Mesendoderm (in vitro differentiated cells): ENCODE measurements at regions not wholly inside any gene's neighbourhood (a gene's known extent, or its start where the extent isn't known, plus 50 kb on each side); places are given as distances from the start of the nearest gene placed in this dataset.

Source experiments
- DNase-seq: peaks from one replicate; pipeline ENCODE4 v3.0.0; 2013
- H2AK5ac ChIP-seq: 2 replicates; pipeline ENCODE4 v1.6.1; 2013; ENCODE audit warnings: low read length, inconsistent platforms
- H2BK120ac ChIP-seq: 2 replicates; pipeline ENCODE4 v1.6.1; 2013; ENCODE audit warnings: low read depth, mild to moderate bottlenecking, low read length, moderate library complexity, mixed read lengths
- H2BK15ac ChIP-seq: replicated peaks from 2 replicates; pipeline ENCODE4 v1.6.1; 2013; ENCODE audit warnings: low read depth, mild to moderate bottlenecking, moderate library complexity
- H2BK5ac ChIP-seq: 2 replicates; pipeline ENCODE4 v1.6.1; 2013; ENCODE audit warnings: low read length, inconsistent platforms
- H3K18ac ChIP-seq: 2 replicates; pipeline ENCODE4 v1.6.1; 2013; ENCODE audit warnings: mild to moderate bottlenecking, low read length, mixed read lengths
- H3K23ac ChIP-seq: one replicate; pipeline ENCODE4 v1.6.1; 2013; ENCODE audit warnings: low read length
- H3K27ac ChIP-seq: 2 replicates; pipeline ENCODE4 v1.5.1; 2013; ENCODE audit warnings: low read depth, mild to moderate bottlenecking, inconsistent platforms, low read length, moderate library complexity
- H3K27me3 ChIP-seq: 2 replicates; pipeline ENCODE4 v1.6.1; 2013; ENCODE audit warnings: low read length, control low read depth, mild to moderate bottlenecking, inconsistent platforms; ENCODE audit not compliant: insufficient read depth, poor library complexity
- H3K36me3 ChIP-seq: 2 replicates; pipeline ENCODE4 v1.6.1; 2013; ENCODE audit warnings: low read length, inconsistent platforms; ENCODE audit not compliant: control insufficient read depth, insufficient read depth
- H3K4ac ChIP-seq: one replicate; pipeline ENCODE4 v1.6.1; 2013; ENCODE audit warnings: low read depth, mild to moderate bottlenecking, low read length, moderate library complexity
- H3K4me1 ChIP-seq: 2 replicates; pipeline ENCODE4 v1.6.1; 2013; ENCODE audit warnings: low read depth, low read length, inconsistent platforms; ENCODE audit not compliant: control insufficient read depth
- H3K4me2 ChIP-seq: 2 replicates; pipeline ENCODE4 v1.6.1; 2013; ENCODE audit warnings: low read length
- H3K4me3 ChIP-seq: 2 replicates; pipeline ENCODE4 v1.5.1; 2013; ENCODE audit warnings: mild to moderate bottlenecking, low read length
- H3K56ac ChIP-seq: one replicate; pipeline ENCODE4 v1.6.1; 2013; ENCODE audit warnings: low read length
- H3K79me1 ChIP-seq: 2 replicates; pipeline ENCODE4 v1.6.1; 2013; ENCODE audit warnings: low read length, inconsistent platforms
- H3K79me2 ChIP-seq: 2 replicates; pipeline ENCODE4 v1.6.1; 2013; ENCODE audit warnings: mild to moderate bottlenecking, low read length; ENCODE audit not compliant: control insufficient read depth, insufficient read depth
- H3K9ac ChIP-seq: 2 replicates; pipeline ENCODE4 v1.6.1; 2013; ENCODE audit warnings: low read length, inconsistent platforms
- H4K5ac ChIP-seq: one replicate; pipeline ENCODE4 v1.6.1; 2013; ENCODE audit warnings: low read length
- H4K8ac ChIP-seq: one replicate; pipeline ENCODE4 v1.6.1; 2013; ENCODE audit warnings: low read depth, mild to moderate bottlenecking, control low read depth, low read length, moderate library complexity
- WGBS: extraction: QIAGEN DNeasy Blood & Tissue Kit; methylation state at CpG from one replicate; pipeline ENCODE4 v1.1.7; 2013; ENCODE audit warnings: low lambda C conversion rate, missing lambda C conversion rate; ENCODE audit not compliant: insufficient coverage; ENCODE audit errors: extremely low coverage; 5-methylcytosine and 5-hydroxymethylcytosine counted together

- Histone ChIP-seq H3K4me2 (no peak overlapping the region), H3K4ac (no peak overlapping the region), H3K56ac (no peak overlapping the region), H2BK15ac (no peak overlapping the region), H4K5ac (no peak overlapping the region), H3K27me3 (no peaks in the 10 kb centered on the region), H2BK120ac (no peak overlapping the region), H3K9ac (no peak overlapping the region), H3K79me2 (no peaks in the 10 kb centered on the region), H2BK5ac (no peak overlapping the region), H3K79me1 (no peaks in the 10 kb centered on the region), H3K36me3 (no peaks in the 10 kb centered on the region), H3K4me3 (no peak overlapping the region), H3K4me1 (no peaks in the 10 kb centered on the region), H2AK5ac (no peak overlapping the region), H3K23ac (no peak overlapping the region), H3K27ac (no peak overlapping the region), H4K8ac (no peak overlapping the region), H3K18ac (no peak overlapping the region)
- no peak for DNase-seq
- WGBS = no CpG with 5 or more reads among the region's 16 CpGs
Observed at GRCh38 chr2:240296476-240297255, 138.8 kb upstream of the GPC1 start.

- no peak overlapping the region for H2BK5ac ChIP-seq
Observed at GRCh38 chr2:240297256-240298116, 138.0 kb upstream of the GPC1 start.

GRCh38 chr2:240298117-240298790 is 137.2 kb upstream of the GPC1 start:
- Histone ChIP-seq H3K56ac (no peak overlapping the region), H2BK120ac (no peak overlapping the region), H3K27ac (no peak overlapping the region), H2AK5ac (no peak overlapping the region), H3K4me2 (no peak overlapping the region), H3K36me3 (no peaks in the 10 kb centered on the region), H3K4me1 (no peaks in the 10 kb centered on the region), H2BK15ac (no peak overlapping the region), H3K79me2 (no peaks in the 10 kb centered on the region), H3K4me3 (no peak overlapping the region), H3K9ac (no peak overlapping the region), H3K79me1 (no peaks in the 10 kb centered on the region), H4K8ac (no peak overlapping the region), H2BK5ac (no peak overlapping the region), H4K5ac (no peak overlapping the region), H3K23ac (no peak overlapping the region), H3K18ac (no peak overlapping the region), H3K27me3 (no peaks in the 10 kb centered on the region), H3K4ac (no peak overlapping the region)
- DNase-seq = no peak
- no CpG with 5 or more reads among the region's 11 CpGs for WGBS

More at GRCh38 chr2:240297256-240298116, 138.0 kb upstream of the GPC1 start:
- H3K4me1 ChIP-seq = no peaks in the 10 kb centered on the region
- H3K4ac ChIP-seq = no peak overlapping the region
- no peak overlapping the region for H2AK5ac ChIP-seq
- H3K4me3 ChIP-seq = no peak overlapping the region
- no peak overlapping the region for H4K8ac ChIP-seq
- no peak overlapping the region for H3K56ac ChIP-seq
- H2BK120ac ChIP-seq = no peak overlapping the region
- no peaks in the 10 kb centered on the region for H3K79me2 ChIP-seq
- no peak overlapping the region for H3K4me2 ChIP-seq
- no peaks in the 10 kb centered on the region for H3K36me3 ChIP-seq
- no peak overlapping the region for H3K23ac ChIP-seq
- no peaks in the 10 kb centered on the region for H3K27me3 ChIP-seq
- H3K9ac ChIP-seq = no peak overlapping the region
- no peak overlapping the region for H3K27ac ChIP-seq
- no peak overlapping the region for H4K5ac ChIP-seq
- no peak overlapping the region for H2BK15ac ChIP-seq
- no peaks in the 10 kb centered on the region for H3K79me1 ChIP-seq
- WGBS = no CpG with 5 or more reads among the region's 16 CpGs
- DNase-seq = no peak
- no peak overlapping the region for H3K18ac ChIP-seq

GRCh38 chr2:240298803-240299709 is 136.4 kb upstream of the GPC1 start:
- no peaks in the 10 kb centered on the region for H3K79me1 ChIP-seq
- no peak overlapping the region for H3K27ac ChIP-seq
- WGBS = no CpG with 5 or more reads among the region's 18 CpGs
- no peak overlapping the region for H2BK15ac ChIP-seq
- no peak overlapping the region for H3K4ac ChIP-seq
- H3K56ac ChIP-seq = no peak overlapping the region
- H3K23ac ChIP-seq = no peak overlapping the region
- H3K18ac ChIP-seq = no peak overlapping the region
- no peaks in the 10 kb centered on the region for H3K79me2 ChIP-seq
- no peaks in the 10 kb centered on the region for H3K27me3 ChIP-seq
- no peak overlapping the region for H4K8ac ChIP-seq
- H3K9ac ChIP-seq = no peak overlapping the region
- H3K4me1 ChIP-seq = no peaks in the 10 kb centered on the region
- no peak for DNase-seq
- H3K4me3 ChIP-seq = no peak overlapping the region
- no peak overlapping the region for H3K4me2 ChIP-seq
- H2BK120ac ChIP-seq = no peak overlapping the region
- no peak overlapping the region for H2BK5ac ChIP-seq
- no peaks in the 10 kb centered on the region for H3K36me3 ChIP-seq
- H2AK5ac ChIP-seq = no peak overlapping the region
- H4K5ac ChIP-seq = no peak overlapping the region

GRCh38 chr2:240299710-240300068 is 135.8 kb upstream of the GPC1 start:
- H3K36me3 ChIP-seq = no peaks in the 10 kb centered on the region
- H2BK5ac ChIP-seq = no peak overlapping the region
- no peak overlapping the region for H3K27ac ChIP-seq
- H3K79me2 ChIP-seq = no peaks in the 10 kb centered on the region
- no peaks in the 10 kb centered on the region for H3K4me1 ChIP-seq
- no peak overlapping the region for H3K4ac ChIP-seq
- DNase-seq = no peak
- no peak overlapping the region for H4K5ac ChIP-seq
- no peak overlapping the region for H3K4me2 ChIP-seq
- no peak overlapping the region for H3K18ac ChIP-seq
- H2AK5ac ChIP-seq = no peak overlapping the region
- H2BK120ac ChIP-seq = no peak overlapping the region
- H3K79me1 ChIP-seq = no peaks in the 10 kb centered on the region
- H3K4me3 ChIP-seq = no peak overlapping the region
- H3K27me3 ChIP-seq = no peaks in the 10 kb centered on the region
- no CpG with 5 or more reads among the region's 7 CpGs for WGBS
- no peak overlapping the region for H3K56ac ChIP-seq
- H2BK15ac ChIP-seq = no peak overlapping the region
- no peak overlapping the region for H3K23ac ChIP-seq
- no peak overlapping the region for H4K8ac ChIP-seq
- no peak overlapping the region for H3K9ac ChIP-seq
